ENCODE measurements at regions not wholly inside any gene's neighbourhood (a gene's known extent, or its start where the extent isn't known, plus 50 kb on each side); places are given as distances from the start of the nearest gene placed in this dataset.

DNA sequence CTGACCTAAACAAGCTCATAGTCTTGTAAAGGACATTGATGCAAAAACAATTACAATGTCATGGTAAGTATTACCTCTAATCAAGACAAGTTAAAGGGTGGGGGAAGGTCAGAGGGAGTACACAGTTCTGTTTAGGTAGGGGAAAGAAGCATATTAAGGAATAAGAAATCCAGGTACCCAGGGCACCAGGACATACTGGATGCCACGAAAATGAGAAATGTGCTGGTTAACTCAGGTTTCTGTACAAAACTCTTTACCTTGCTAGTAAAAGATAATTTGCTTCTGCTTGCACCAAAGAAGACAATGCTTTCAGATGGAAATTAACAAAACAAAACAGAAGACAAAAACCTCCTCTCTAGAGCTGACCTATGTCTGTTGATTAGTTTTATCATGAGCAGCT is 70.7 kb upstream of the MED13 start:
- TF ChIP-seq YY1 (IDR thresholded peaks at IDR 0.05; ENCODE audit: insufficient read depth, insufficient read length) = no peak
- no peak for TF ChIP-seq ZNF274 (IDR thresholded peaks at IDR 0.05; ENCODE audit: low read depth, low read length)
- TF ChIP-seq SUZ12 (IDR thresholded peaks at IDR 0.05; ENCODE audit: extremely low read depth, insufficient read depth, insufficient read length) = no peak
